ENCODE measurements at regions not wholly inside any gene's neighbourhood (a gene's known extent, or its start where the extent isn't known, plus 50 kb on each side); places are given as distances from the start of the nearest gene placed in this dataset.

DNA sequence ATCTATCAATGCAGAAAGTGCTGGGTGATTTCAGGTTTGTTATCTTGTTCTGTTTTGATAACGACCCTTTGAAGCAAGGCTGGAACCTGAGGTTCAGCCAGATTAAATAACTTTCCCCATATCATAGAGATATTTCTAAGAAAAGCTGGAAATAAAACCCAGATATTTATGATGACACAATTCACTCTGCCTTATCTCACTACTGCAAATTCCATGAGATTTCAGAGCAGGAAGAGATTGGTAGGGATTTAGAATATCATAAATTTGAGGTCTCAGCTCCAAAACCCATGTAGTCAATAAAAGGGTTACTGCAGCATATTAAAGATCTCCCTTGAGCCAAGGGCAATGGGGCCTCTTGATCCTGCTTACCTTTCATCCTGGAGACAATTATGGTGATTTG, 692.5 kb upstream of the IGFBP3 start:
- DNase-seq, result no peak
- intact Hi-C loops (cut with DNase I; ENCODE audit: low total_unique reads), result no loop called here
- H3K9me3 ChIP-seq, result no peaks in the 10 kb centered on the region
- TF ChIP-seq POLR2A (IDR thresholded peaks at IDR 0.05), result no peak
- TF ChIP-seq, protein P1, sequence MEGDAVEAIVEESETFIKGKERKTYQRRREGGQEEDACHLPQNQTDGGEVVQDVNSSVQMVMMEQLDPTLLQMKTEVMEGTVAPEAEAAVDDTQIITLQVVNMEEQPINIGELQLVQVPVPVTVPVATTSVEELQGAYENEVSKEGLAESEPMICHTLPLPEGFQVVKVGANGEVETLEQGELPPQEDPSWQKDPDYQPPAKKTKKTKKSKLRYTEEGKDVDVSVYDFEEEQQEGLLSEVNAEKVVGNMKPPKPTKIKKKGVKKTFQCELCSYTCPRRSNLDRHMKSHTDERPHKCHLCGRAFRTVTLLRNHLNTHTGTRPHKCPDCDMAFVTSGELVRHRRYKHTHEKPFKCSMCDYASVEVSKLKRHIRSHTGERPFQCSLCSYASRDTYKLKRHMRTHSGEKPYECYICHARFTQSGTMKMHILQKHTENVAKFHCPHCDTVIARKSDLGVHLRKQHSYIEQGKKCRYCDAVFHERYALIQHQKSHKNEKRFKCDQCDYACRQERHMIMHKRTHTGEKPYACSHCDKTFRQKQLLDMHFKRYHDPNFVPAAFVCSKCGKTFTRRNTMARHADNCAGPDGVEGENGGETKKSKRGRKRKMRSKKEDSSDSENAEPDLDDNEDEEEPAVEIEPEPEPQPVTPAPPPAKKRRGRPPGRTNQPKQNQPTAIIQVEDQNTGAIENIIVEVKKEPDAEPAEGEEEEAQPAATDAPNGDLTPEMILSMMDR (IDR thresholded peaks at IDR 0.05 in 4 of 5, conservative IDR thresholded peaks at IDR 0.05 in 1 of 5), result no peak
- peak; percentile 6 to 19 for ATAC-seq
- in situ Hi-C loops (cut with MboI; ENCODE audit: low sequenced_read_pairs in 4 of 4), result no loop called here
- H3K27ac ChIP-seq, result peak overlapping the region in 3 of 4 donors; percentile 22 to 36 (median 23)
- no peaks in the 10 kb centered on the region for H3K36me3 ChIP-seq
- H3K4me1 ChIP-seq, result peaks cover 2 to 3% of the 10 kb centered on the region in 2 donors
- H3K27me3 ChIP-seq, result no peaks in the 10 kb centered on the region
- no peak overlapping the region for H3K4me3 ChIP-seq

DNA sequence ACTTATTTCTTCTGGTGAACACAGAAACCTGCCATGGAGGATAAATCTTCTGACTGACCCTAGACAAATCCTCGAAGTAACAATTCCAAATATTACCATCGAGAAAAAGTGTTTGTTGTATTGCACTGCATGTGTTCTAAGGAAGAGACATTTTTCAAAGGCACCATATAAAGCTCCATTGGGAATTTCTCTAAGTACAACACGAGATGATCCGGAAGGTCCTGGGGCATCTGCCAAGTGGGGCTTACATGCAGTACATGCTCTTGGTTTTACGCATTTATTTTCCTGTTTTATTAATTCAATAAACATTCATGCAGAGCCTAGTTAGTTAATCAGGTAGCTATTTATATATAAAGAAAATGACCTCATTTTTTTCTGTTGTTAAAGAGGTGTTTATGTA, 692.0 kb upstream of the IGFBP3 start:
- ATAC-seq, result peak; percentile 39 to 67

DNA sequence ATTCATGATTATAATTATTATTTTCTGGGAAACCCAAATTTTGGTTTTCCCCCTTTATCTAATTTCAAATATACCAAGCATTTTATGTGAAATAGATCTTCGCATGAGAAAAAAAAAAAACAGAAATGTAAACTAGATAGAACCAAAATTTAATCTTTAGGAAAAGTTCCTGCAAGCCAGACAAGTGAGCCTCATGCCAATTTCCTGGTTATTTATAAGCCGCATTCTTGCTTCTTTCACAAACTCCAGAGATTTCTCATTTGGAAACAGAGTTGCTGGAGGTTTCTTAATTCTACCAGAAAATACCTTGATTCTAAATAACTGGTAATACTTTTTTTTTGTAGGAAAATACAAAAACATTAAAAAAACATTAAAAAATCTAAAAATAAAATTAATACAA, 690.4 kb upstream of the IGFBP3 start:
- no peak overlapping the region for H3K4me3 ChIP-seq
- peaks cover 2 to 3% of the 10 kb centered on the region in 2 donors for H3K4me1 ChIP-seq
- intact Hi-C loops (cut with DNase I; ENCODE audit: low total_unique reads) (no loop called here), in situ Hi-C loops (cut with MboI; ENCODE audit: low sequenced_read_pairs in 4 of 4) (no loop called here)
- H3K9me3 ChIP-seq, result no peaks in the 10 kb centered on the region
- DNase-seq, result no peak
- no peaks in the 10 kb centered on the region for H3K27me3 ChIP-seq
- H3K27ac ChIP-seq, result no peak overlapping the region
- no peak for ATAC-seq
- TF ChIP-seq, protein P1 (IDR thresholded peaks at IDR 0.05 in 4 of 5, conservative IDR thresholded peaks at IDR 0.05 in 1 of 5), result no peak
- no peak for TF ChIP-seq POLR2A (IDR thresholded peaks at IDR 0.05)
- no peaks in the 10 kb centered on the region for H3K36me3 ChIP-seq

More for the DNA sequence above, 692.0 kb upstream of the IGFBP3 start:
- H3K36me3 ChIP-seq, result no peaks in the 10 kb centered on the region
- TF ChIP-seq, protein P1 (IDR thresholded peaks at IDR 0.05 in 4 of 5, conservative IDR thresholded peaks at IDR 0.05 in 1 of 5), result no peak
- no peak for TF ChIP-seq POLR2A (IDR thresholded peaks at IDR 0.05)
- H3K9me3 ChIP-seq, result no peaks in the 10 kb centered on the region
- no peaks in the 10 kb centered on the region for H3K27me3 ChIP-seq
- intact Hi-C loops (cut with DNase I; ENCODE audit: low total_unique reads) (no loop called here), in situ Hi-C loops (cut with MboI; ENCODE audit: low sequenced_read_pairs in 4 of 4) (no loop called here)
- peak in 1 of 2 donors; percentile 21 for DNase-seq
- no peak overlapping the region for H3K4me3 ChIP-seq
- H3K27ac ChIP-seq, result peak overlapping the region in 1 of 4 donors; percentile 30
- H3K4me1 ChIP-seq, result peaks cover 2 to 3% of the 10 kb centered on the region in 2 donors

DNA sequence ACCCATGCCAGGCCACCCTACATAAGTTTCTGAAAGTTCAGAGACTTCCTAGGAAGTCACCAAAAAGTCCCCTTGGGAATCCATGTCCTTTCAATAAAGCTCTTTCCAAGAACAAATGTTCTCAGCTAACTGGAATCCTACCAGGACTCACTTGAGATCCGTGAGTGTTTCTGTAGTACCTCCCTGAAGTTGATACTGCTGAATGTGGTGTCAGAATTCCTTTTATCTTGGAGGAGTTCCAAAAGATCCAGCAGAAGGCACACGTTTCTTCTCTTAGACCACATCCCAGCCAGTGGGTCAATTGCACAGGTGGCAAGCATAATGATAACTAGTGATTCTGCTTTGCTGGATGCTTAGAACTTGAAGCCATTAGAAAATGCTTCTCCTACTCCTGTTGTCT, 689.7 kb upstream of the IGFBP3 start:
- intact Hi-C loops (cut with DNase I; ENCODE audit: low total_unique reads) (no loop called here), in situ Hi-C loops (cut with MboI; ENCODE audit: low sequenced_read_pairs in 4 of 4) (no loop called here)
- H3K27ac ChIP-seq, result no peak overlapping the region

More for the DNA sequence above, 689.7 kb upstream of the IGFBP3 start:
- Histone ChIP-seq H3K36me3 (no peaks in the 10 kb centered on the region), H3K9me3 (no peaks in the 10 kb centered on the region), H3K4me1 (peaks cover 2 to 3% of the 10 kb centered on the region in 2 donors), H3K27me3 (no peaks in the 10 kb centered on the region), H3K4me3 (no peak overlapping the region)
- DNase-seq (no peak), ATAC-seq (peak in 1 of 2 donors; percentile 39)
- TF ChIP-seq, protein P1 (IDR thresholded peaks at IDR 0.05 in 4 of 5, conservative IDR thresholded peaks at IDR 0.05 in 1 of 5), result no peak
- TF ChIP-seq POLR2A (IDR thresholded peaks at IDR 0.05), result no peak
